Cardiac muscle cell (in vitro differentiated cells and primary cell): ENCODE measurements at regions not wholly inside any gene's neighbourhood (a gene's known extent, or its start where the extent isn't known, plus 50 kb on each side); places are given as distances from the start of the nearest gene placed in this dataset.
"Not testable (repeated sequence)": the region's sequence is repeated elsewhere in the genome, so short reads cannot be mapped to it uniquely, and the experiment has no call there.

Source experiments
- DNase-seq, 2 donors: peaks; one replicate each; pipeline versions ENCODE4 v3.0.0 to v3.0.0-alpha.2; 2010 to 2017; ENCODE audit warnings: low read depth in 1 of 2, low spot score in 1 of 2
- H3K27ac ChIP-seq: fragments of 200-600 bp; sonication (generic); 2 replicates; pipeline ENCODE4 v1.5.1; 2016
- H3K27me3 ChIP-seq: fragments of 200-600 bp; sonication (generic); 2 replicates; pipeline ENCODE4 v1.6.0; 2016; ENCODE audit warnings: control low read depth
- H3K36me3 ChIP-seq: fragments of 200-600 bp; sonication (generic); 2 replicates; pipeline ENCODE4 v1.5.1; 2016; ENCODE audit warnings: control low read depth
- H3K4me1 ChIP-seq: fragments of 200-600 bp; sonication (generic); 2 replicates; pipeline ENCODE4 v1.8.1; 2017; ENCODE audit warnings: low read depth, mild to moderate bottlenecking, mixed run types
- H3K4me3 ChIP-seq: fragments of 200-600 bp; sonication (generic); 2 replicates; pipeline ENCODE4 v1.5.1; 2016; ENCODE audit warnings: mild to moderate bottlenecking
- H3K9me3 ChIP-seq: fragments of 200-600 bp; sonication (generic); 2 replicates; pipeline ENCODE4 v1.5.1; 2017; ENCODE audit warnings: low read depth, mild to moderate bottlenecking, control low read depth
- CTCF ChIP-seq: IDR thresholded peaks from 2 replicates; pipeline ENCODE4 v1.5.1; 2012; ENCODE audit warnings: low read depth, mild to moderate bottlenecking, low read length

DNA sequence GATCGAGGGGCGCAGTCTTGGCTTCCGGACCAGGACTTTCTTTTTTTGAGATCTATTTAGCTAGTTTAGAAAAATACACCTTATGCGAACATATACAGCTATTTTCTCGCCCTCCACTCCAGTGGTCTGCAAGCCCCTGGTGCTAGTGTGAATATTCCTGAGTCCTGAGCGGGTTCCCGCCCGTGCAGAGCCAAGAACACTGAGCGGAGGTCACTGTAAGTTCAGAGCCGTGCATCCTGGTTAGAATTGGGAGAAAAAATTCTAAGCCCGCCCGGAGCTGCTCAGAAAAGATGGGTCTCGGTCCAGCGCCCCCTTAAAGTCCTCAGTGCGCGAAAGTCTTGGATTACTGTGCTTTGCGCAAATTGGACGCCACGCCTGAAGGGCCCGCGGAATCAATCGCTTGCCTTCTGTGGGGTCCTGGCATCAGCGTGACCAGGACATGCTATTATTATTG, 117.7 kb downstream of the KCNRG start:
- no peak for TF ChIP-seq CTCF
- Histone ChIP-seq H3K9me3 (no peaks in the 10 kb centered on the region), H3K27me3 (peaks cover 95% of the 10 kb centered on the region), H3K36me3 (no peaks in the 10 kb centered on the region), H3K27ac (no peak overlapping the region), H3K4me1 (peaks cover 5% of the 10 kb centered on the region), H3K4me3 (peak overlapping the region; percentile 4)
- DNase-seq = peak in 1 of 2 donors; percentile 10

GRCh38 chr13:50133358-50133953, 118.2 kb downstream of the KCNRG start:
- Histone ChIP-seq H3K4me3 (peak overlapping the region; percentile 4), H3K27me3 (peaks cover 93% of the 10 kb centered on the region), H3K4me1 (peaks cover 4% of the 10 kb centered on the region), H3K9me3 (no peaks in the 10 kb centered on the region), H3K36me3 (no peaks in the 10 kb centered on the region), H3K27ac (no peak overlapping the region)
- no peak for DNase-seq
- TF ChIP-seq CTCF = no peak

DNA sequence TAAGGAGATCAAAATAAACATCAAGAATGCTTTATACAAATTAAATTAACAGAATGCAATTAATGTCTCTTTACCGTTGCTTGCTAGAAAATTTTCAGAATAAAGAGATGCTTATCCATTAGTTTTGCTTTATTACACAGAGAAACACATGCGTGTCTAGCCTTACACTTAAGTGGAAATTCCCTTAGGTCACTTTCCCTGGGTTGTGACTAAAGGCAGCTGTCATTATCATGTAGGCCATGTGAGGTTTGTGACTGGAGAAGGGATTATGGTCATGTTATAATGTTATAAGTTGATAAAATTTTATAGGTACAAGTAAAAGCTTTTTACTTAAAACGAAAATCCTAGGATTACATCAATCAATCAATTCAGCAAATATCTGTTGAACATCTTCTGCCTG, 121.0 kb downstream of the KCNRG start:
- Histone ChIP-seq H3K9me3 (no peaks in the 10 kb centered on the region), H3K36me3 (no peaks in the 10 kb centered on the region), H3K4me3 (no peak overlapping the region), H3K27me3 (peaks cover 86% of the 10 kb centered on the region), H3K27ac (no peak overlapping the region), H3K4me1 (peaks cover 4% of the 10 kb centered on the region)
- DNase-seq = no peak
- TF ChIP-seq CTCF = no peak

DNA sequence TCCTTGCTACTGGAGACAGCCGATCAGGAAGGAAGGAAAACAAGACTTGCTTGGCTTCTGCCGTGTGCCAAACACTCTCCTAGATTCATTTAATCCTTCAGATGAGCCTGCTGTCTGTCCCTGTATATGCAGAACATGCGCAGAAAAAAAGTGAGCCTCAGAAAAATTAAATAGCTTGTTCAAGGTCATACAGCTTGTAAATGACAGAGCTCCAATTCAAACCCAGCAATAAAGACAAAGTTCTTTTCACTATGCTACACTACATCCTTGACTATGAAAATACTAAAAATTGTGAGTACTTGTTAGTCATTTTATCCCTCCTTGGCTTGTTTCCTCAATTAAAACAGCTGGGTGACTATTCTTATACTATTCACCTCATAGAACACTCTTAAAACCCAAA, 121.4 kb downstream of the KCNRG start:
- H3K4me1 ChIP-seq = peaks cover 4% of the 10 kb centered on the region
- H3K36me3 ChIP-seq = no peaks in the 10 kb centered on the region
- TF ChIP-seq CTCF = no peak
- H3K4me3 ChIP-seq = no peak overlapping the region
- H3K9me3 ChIP-seq = no peaks in the 10 kb centered on the region
- peaks cover 83% of the 10 kb centered on the region for H3K27me3 ChIP-seq
- DNase-seq = no peak
- H3K27ac ChIP-seq = no peak overlapping the region

DNA sequence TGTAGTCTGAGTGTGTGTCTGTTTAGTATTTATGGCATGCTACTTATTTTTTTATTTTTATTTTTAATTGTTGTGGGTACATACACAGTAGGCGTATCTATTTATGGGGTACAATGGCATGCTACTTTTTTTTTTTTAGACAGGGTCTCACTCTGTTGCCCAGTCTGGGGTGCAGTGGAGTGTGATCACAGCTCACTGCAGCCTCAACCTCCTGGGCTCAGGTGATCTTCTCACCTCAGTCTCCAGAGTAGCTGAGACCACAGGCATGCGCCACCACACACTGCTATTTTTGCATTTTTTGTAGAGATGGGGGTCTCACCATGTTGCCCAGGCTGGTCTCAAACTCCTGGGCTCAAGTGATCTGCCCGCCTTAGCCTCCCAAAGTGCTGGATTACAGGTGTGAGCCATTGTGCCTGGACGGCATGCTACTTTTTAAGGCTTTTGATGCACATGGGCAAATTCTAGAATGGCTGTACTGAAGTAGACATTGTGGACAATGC, 124.2 kb downstream of the KCNRG start:
- H3K9me3 ChIP-seq, H3K27ac ChIP-seq, DNase-seq, H3K4me3 ChIP-seq, H3K36me3 ChIP-seq, H3K4me1 ChIP-seq: not testable (repeated sequence)
- H3K27me3 ChIP-seq = peaks cover 55% of the 10 kb centered on the region

DNA sequence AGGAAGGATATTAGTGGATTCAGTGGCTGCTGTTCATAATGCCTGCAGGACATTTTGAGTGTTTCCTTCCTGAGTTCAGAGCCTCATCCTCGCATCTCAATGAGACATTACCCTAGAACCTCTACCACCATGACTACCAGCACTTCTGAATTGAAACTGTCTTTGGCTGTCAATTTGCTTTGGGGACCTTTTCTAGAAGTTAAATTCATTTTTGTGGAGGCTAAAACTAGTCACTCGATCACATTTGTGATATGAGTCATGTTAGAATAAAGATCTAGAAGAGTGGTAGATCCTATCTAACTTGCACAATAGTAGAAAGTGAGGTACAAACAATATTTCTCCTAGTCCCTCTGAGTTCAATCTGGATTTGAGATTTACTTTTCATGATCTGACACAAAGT, 124.9 kb downstream of the KCNRG start:
- Histone ChIP-seq H3K9me3 (no peaks in the 10 kb centered on the region), H3K4me3 (no peak overlapping the region), H3K4me1 (no peaks in the 10 kb centered on the region), H3K36me3 (no peaks in the 10 kb centered on the region), H3K27ac (no peak overlapping the region), H3K27me3 (peaks cover 48% of the 10 kb centered on the region)
- no peak for DNase-seq
- no peak for TF ChIP-seq CTCF
